ENCODE measurements at regions not wholly inside any gene's neighbourhood (a gene's known extent, or its start where the extent isn't known, plus 50 kb on each side); places are given as distances from the start of the nearest gene placed in this dataset.
"Not testable (repeated sequence)": the region's sequence is repeated elsewhere in the genome, so short reads cannot be mapped to it uniquely, and the experiment has no call there.

DNA sequence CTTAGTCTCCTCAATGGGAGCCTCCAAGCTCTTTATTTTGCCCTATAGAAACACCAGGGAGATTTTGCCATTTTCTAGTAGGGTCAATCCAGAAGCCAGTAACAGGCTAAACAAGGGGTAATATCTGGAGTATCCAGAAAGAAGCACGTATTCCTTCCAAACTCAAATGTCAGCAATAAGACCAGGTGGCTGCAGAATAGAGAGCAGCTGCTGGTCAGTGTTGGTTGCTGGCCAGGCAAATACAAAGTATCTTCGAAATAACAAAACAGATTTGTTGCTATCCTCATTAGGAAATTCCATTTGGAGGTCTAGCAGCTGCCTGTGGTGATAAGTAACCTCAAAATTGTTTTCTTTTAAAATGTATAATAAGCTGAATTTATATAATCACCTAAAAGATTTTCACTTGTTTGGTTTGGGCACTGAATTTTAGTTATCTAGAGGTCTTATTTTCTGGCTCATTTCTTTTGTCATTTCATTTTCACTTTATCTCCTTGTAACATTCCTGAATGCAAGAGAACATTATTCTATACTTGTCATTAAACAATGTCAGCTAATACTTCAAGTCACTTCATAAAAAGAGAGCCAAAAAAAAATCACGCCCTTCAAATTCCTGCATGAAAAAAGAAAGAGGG lies 320.6 kb downstream of the DTHD1 start:
- DNase-seq (ENCODE audit: low read depth) = no peak

DNA sequence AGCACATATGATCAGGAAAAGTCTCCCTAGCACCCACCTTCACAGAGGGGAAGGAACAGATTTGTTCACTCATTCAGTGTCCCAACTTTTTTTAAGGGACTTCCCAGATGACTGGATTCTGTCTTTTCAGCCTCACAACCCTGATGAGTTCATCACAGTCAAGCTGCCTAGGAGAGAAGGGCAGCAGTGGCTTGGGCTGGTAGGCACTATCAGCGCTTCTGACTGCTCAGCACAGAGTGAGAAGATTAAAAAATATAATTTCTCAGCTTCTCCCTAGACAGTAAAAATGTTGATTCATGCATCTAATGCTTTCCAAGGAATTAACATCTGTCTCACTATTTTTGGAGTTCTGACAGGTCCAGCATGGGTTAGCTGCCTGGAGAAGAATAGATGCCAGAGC lies 328.2 kb downstream of the DTHD1 start:
- no peak for DNase-seq (ENCODE audit: low read depth)

DNA sequence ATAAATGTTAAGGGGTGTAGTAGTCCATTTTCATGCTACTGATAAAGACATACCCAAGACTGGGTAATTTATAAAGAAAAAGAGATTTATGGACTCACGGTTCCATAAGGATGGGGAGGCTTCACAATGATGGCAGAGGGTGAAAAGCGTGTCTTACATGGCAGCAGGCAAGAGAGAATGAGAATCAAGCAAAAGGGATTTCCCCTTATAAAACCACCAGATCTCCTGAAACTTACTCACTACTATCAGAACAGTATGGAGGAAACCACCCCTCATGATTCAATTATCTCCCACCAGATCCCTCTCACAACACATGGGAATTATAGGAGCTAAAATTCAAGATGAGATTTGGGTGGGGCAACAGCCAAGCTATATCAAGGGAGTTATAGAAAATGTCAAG lies 329.2 kb downstream of the DTHD1 start:
- DNase-seq (ENCODE audit: low read depth) = no peak

DNA sequence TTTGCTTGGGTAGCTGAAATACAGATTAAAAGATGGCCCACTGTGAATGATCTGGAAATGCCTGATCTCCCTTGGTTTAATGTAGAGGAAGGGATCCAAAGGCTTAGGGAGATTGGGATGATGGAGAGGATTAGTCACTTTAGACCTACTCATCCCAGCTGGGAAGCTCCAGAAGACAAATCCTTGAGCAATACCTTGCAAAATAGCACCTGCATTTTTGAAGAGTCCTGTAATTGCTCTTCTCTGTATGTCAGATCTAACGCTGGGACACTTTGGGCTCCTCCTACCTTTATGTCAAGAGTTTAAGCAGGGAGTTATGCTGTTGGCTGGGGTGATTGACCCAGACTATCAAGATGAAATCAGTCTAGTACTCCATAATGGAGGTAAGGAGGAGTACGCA lies 331.7 kb downstream of the DTHD1 start:
- DNase-seq (ENCODE audit: low read depth) = not testable (repeated sequence)

DNA sequence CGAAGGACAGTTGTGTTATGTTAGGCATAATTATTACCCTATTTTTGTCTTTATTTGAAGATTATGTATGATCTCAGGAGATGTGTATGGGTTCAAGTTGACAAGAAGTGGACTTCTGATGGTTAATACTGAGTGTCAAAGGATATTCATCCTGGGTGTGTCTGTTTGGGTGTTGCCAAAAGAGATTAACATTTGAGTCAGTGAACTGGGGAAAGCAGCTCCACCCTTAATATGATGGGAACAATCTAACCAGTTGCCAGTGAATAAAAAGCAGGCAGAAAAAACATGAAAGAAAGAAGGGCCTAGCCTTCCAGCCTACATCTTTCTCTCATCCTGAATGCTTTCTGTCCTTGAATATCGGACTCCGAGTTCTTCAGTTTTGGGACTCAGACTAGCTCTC lies 332.6 kb downstream of the DTHD1 start:
- no peak for DNase-seq (ENCODE audit: low read depth)

DNA sequence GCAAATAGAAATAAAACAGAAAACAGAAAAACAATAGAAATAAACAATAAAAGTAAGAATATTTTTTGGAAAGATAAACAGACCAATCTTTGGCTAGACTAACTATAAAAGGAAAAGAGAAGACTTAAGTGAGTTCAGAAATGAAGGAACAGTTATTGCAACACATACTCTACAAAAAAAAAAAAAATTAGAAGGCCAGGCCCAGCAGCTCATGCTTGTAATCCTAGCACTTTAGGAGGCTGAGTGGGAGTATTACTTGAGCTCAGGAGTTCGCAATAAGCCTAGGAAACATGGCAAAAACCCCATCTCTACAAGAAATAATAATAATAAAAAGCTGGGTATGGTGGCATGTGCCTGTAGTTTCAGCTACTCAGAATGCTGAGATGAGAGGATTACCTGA lies 336.7 kb downstream of the DTHD1 start:
- DNase-seq (ENCODE audit: low read depth) = no peak

DNA sequence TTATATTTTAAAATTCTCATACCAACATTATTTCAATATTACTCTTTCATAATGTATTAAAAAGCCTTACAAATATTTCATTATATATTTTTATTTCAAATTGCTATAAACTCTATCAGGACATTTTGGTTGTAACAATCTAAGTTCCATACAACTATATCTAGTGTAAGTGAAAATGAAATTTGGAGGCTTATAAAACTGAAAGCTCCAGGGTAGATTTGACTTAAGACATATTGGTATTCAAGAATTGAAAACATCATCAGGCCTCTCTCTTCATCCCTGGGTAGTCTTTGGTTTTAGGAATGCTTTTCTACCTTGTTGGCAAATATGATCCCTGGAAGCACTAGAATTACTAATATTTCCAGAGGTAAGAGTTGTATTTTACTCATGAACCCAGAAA lies 342.6 kb downstream of the DTHD1 start:
- DNase-seq (ENCODE audit: low read depth) = no peak

DNA sequence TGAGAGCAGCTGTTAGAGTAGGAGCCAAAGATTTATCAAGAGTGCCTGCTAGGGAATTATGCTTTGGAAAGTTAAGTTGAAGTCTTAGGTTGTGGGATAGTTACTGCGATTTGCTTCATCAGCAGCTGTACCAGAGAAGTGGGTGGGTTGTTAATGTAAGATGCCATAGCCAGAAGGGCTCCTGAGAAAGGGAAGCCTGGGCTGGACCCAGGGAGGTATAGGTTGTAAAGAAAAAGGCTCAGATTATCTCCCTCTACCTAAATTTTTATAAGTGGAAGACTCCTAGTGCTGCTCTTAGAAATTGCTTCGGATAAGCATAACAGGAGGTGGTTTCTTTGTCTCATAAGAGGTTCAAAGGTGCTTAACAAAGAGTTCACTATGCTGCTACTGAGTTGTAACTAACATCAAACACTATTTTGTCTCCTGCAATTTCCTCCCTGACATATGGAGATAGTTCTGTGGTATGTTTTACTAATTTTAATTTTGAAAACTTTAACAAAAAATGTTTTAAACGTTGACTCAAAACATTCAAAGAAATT lies 356.9 kb downstream of the DTHD1 start:
- no peak for DNase-seq (ENCODE audit: low read depth)

DNA sequence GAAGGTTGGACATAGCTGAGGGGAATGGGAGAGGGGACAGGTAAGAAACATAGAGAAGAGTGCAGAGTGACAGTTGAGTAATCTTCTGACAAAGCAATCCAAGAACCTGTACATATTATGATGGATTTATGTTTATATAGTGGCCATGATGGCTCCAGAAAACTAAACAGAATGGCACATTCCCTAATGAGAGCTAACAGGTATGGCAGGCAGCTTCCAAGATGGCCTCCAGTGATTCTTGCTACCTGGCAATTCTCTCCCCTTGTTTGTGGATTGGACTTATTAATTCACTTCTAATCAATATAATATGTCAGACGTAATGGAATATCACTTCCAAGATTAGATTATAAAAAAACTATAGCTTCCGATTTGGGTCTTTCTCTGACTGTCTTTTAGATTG lies 359.5 kb downstream of the DTHD1 start:
- no peak for DNase-seq (ENCODE audit: low read depth)

DNA sequence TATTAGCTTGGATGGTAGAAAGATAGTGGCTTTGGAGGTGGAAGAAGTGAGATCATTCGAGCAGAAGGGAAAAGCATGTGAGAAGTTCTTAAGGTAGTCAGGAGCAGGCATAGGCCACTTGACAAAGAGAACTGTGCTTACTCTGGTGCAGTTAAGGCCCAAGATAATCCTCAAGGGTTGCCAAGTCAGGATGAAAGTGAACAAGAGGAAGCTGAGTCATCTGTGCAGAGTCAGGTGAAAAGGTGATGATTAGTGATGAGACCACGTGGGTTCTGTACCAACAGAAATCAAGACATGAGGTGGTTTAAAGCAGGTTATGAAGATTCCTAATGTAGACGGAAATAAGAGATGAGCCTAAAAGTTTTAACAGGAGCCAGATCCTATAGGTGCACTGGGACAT lies 369.8 kb downstream of the DTHD1 start:
- DNase-seq (ENCODE audit: low read depth) = no peak

DNA sequence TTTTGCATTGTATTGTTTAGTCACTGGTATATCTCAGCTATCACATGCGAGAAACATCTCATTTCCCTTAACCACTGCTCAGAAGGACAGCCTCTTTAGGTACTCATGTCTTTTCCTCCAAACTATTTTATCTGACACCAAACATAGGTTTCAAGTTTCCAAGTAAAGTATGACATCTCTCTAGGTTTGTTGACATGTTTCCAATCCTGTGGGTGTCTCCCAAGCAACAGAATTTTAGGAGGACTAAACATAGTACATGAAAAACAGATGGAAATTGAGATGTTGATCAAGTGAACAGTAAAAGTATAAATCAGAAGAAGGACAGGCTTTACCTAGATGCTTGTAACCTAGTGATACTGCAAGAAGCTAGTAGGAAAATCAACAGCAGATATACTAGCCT lies 371.4 kb downstream of the DTHD1 start:
- DNase-seq (ENCODE audit: low read depth) = no peak

DNA sequence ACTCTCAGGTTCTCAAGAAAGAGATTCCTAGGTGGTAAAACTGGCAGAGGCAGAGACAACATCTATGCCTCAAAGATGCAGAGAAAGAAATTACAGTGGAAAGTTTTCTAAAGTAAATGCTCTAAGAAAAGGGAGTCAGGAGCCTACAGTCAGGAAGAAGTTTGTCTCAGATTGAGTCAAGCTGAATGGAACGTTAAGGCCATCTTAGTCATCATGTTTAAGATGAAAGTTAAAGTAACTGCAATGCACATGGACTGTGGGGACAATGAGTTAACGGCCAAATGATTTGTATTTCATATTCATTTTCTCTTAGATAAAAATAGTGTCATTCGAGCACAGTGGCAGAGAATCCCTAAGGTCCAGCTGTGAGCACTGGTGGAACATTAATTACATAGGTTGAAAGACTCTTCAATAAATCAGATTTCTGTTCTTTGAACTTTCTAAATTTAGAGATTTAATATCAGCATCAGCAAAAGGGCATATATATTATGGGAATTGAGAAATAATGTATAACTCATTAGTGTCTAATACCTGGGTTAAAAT lies 384.6 kb downstream of the DTHD1 start:
- no peak for DNase-seq (ENCODE audit: low read depth)

DNA sequence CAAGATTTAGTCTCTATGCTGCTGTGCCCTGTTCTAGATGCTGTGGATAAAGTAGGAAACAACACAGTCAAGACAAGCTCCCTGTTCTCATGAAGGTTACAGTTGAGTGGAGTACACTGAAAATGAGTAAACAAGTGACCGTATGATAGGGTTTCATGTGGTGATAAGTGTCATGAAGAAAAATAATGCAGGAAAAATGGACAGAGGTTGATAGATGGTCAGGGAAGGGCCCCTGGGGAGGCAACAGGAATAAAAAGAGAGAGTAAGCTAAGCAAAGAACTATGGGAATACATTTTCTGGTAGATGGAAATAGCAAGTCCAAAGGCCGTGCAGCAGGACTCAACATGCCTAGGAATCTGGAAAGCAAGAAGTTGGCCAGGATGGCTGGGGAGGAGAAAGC lies 394.0 kb downstream of the DTHD1 start:
- DNase-seq (ENCODE audit: low read depth) = no peak

DNA sequence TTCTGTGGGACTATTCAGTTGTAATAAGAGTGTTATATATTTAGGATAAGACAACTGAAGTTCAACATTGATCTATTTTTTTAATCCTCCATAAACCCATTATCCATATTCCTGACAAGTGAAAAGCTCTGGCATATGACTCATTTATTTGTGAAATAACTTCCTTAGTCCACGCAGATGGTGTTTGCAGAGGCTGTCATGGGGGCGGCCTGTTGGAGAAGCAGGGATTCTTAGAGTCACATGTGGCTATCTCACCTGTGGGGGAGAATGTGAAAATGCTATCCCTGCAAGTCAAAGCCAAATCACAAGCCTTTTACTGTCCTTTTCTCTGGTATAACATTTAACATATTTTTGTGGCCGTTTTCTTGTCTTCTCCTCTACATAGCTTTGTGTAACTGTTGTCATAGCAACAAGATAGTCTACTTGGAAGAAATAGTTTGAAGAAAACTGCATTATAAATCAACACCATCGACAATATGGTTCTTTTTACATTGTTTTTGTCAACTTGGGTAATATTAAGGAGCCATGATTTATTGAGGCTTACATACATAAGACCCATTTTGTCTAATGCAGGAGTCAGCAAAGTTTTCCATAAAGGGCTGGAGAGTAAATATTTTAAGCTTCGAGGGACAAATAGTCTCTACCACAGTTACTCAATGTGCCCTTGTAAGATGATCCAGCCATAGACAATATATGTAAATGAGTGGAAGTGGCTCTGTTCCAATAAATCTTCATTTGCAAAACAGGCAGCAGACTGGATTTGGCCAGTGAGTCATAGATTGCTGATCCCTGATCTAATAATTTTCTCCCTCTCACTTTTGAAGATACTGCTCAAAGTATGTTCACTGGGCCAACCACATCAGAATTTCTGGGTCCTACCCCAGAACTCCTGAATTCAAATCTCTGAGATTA lies 395.0 kb downstream of the DTHD1 start:
- DNase-seq (ENCODE audit: low read depth) = no peak

DNA sequence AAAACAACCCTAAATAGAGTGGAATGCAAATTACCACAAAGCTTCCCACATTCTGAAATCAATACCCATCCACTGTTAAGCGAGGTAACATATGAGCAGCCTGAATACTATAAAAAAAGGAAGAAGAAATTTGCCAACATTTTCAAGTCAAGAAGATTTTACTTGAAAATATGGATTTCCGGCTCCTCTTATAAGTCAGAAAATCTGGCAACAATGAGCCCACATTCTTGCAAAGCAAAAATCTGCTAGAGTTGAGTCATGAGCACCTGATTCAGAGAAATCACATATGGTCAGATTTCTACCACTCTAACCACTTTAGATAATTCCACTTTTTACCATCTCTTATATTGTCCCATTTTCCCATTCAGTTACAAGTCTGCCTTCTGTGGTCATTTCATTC lies 395.7 kb downstream of the DTHD1 start:
- DNase-seq (ENCODE audit: low read depth) = no peak

DNA sequence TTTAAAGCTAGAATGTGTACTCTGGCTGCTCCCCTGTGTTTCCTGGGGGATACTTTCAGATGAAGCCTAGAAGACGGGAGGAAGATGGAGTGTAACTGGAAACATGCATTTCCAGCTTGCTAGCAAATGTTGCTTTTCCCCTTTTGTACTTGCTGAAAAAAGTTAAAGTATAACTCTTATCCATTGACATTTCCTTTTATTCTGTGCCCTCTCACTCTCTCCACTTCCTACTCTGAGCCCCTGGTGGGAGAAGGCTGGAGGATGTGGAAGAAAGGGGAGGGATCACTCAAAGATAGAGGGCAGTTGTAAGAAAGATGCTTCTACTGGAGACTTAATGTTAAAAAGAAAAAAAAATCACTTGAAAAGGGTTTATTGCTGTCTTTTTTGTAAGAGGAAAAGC lies 396.5 kb downstream of the DTHD1 start:
- DNase-seq (ENCODE audit: low read depth) = no peak

DNA sequence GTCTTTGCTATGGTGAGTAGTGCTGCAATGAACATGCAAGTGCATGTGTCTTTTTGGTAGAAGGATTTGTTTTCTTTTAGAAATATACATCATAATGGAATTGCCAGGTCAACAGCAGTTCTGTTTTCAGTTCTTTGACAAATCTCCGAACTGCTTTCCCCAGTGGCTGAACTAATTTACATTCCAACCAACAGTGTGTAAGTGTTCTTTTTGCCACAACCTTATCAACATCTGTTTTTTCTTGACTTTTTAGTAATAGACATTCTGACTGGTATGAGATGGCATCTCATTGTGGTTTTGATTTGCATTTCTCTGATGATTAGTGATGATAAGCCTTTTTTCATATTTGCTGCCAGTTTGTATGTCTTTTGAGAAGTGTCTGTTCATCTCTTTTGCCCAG lies 406.3 kb downstream of the DTHD1 start:
- no peak for DNase-seq (ENCODE audit: low read depth)

DNA sequence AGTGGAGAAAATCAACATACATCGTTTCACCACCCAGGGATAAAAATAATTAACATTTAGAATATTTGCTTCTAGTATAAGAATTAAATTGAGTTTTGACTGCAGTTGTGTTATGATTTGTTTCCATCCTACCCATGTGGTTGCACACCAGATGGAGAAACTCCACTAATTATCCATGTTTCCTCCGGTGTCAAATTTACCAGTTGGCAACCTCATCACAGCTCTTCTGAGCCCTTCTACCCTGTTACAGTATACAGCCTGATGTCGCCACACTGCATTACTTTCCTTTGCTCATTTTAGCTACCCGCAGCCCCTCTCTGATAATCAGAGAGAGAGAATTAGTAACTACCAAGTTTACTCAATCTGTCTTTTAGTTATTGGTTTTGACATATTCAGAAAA lies 411.2 kb downstream of the DTHD1 start:
- DNase-seq (ENCODE audit: low read depth) = no peak

DNA sequence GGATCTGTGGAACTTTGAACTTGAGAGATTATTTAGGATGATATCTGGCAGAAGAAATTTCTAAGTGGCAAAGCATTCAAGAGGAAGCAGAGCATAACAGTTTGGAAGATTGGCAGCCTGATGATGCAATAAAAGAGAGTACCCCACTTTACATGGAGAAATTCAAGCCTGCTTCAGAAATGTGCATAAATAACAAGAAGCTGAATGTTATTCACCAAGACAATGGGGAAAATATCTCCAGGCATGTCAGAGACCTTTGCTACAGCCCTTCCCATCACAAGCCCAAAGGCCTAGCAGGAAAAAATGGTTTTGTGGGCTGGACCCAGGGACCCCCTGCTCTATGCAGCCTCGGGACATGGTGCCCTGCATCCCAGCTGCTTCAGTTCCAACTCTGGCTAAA lies 420.8 kb downstream of the DTHD1 start:
- DNase-seq (ENCODE audit: low read depth) = no peak

DNA sequence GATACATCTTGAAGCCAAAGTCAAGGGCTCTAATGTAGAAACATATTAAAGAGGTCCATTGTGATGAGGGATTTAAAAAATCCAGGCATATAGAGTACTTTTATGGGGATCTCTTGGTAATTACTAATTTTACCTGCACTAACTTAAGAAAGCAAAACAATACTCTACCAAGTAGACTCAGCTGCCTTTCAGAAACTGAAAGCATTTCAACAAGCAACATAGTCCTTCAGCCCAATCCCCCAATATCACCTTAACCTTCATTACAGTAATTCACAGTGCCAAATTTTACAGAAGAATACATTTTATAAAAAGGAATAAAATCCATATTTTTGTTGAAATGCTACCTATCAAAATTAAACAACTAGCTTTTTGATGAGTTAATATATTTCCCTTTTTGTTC lies 422.9 kb downstream of the DTHD1 start:
- DNase-seq (ENCODE audit: low read depth) = no peak

DNA sequence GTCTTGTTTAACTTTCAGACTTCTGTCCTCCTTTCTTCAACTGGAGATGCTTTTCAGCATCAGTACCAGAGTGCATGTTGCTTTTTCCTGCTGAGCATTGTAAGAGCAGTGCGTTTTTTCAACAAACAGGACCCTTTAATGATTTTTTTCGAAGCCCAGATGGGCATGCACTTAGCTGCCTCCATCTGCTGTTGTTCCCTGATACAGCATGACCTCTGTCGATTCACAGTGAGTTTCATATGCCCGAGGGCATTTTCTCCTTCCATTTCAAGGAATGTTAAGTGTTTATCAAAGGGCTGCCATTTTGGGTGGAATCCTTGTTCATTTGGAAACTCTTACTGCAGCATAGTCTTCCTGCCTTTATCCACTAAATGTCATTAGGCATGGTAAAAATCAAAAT lies 428.6 kb downstream of the DTHD1 start:
- no peak for DNase-seq (ENCODE audit: low read depth)

DNA sequence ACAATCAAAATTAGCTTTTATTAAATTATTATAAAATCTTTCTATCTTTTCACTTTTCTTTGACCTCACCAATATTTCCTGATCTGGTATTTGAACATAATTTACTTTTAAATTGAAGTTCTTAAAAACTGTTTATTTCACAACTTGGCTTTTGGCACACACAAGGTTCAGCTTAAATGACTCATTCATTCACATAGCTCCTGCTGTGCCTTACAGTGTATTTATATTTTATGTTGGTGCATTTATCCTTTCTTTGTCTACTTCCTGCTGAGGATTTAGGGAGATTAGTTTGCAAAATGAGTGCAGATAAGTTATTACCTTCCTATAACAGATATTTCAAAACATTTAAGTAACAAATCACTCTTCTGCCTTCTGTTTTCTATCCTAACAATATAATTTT lies 430.6 kb downstream of the DTHD1 start:
- DNase-seq (ENCODE audit: low read depth) = no peak

DNA sequence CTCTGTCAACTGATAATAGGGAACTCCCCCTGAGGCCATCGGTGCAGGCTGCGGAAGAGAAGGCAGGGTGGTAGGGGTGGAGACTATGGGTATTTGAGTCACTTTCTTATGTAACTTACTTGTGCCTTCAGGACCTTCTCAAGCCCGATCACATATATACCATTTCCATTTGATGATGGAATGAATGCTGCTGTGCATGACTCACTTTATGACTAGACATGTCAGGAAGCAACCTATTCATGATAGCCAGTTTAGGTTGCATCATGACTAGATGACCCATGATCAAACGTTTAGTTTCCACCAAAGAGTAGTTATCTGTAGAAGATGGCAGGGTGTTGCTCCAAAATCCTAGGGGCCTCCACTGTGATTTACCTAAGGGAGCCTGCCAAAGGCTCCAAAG lies 435.5 kb downstream of the DTHD1 start:
- no peak for DNase-seq (ENCODE audit: low read depth)
